ENCODE measurements at regions not wholly inside any gene's neighbourhood (a gene's known extent, or its start where the extent isn't known, plus 50 kb on each side); places are given as distances from the start of the nearest gene placed in this dataset.

- no TSS peak for BruUV-seq (replicated peaks)
Measured at GRCh38 chr2:104909317-104909716, 55.4 kb downstream of the POU3F3 start.

More at GRCh38 chr2:104909317-104909716, 55.4 kb downstream of the POU3F3 start:
- Histone ChIP-seq H3K79me1 (ENCODE audit: low read depth in 1 of 2, low read length in 2 of 2) (no peaks in the 10 kb centered on the region), H3K56ac (ENCODE audit: extremely low read depth, insufficient read depth, low read length) (no peak overlapping the region), H4K8ac (ENCODE audit: low read depth in 2 of 2, low read length in 2 of 2) (no peak overlapping the region), H2BK120ac (ENCODE audit: low read depth, low read length) (no peak overlapping the region), H3K9ac (ENCODE audit: low read depth, low read length) (no peak overlapping the region), H3K27me3 (ENCODE audit: control insufficient read depth, insufficient read depth, low read length) (no peaks in the 10 kb centered on the region), H3K18ac (ENCODE audit: low read depth, low read length) (no peak overlapping the region), H3K4me2 (ENCODE audit: low read depth, low read length) (no peak overlapping the region), H2BK5ac (ENCODE audit: low read depth, low read length, poor library complexity, severe bottlenecking) (no peak overlapping the region), H3K4ac (ENCODE audit: low read depth, low read length) (no peak overlapping the region), H3K4me3 (ENCODE audit: insufficient read depth, low read depth, low read length) (no peak overlapping the region), H4K20me1 (ENCODE audit: insufficient read depth, low read length) (no peaks in the 10 kb centered on the region), H3K23ac (ENCODE audit: low read depth, low read length) (no peak overlapping the region), H4K91ac (ENCODE audit: insufficient read depth, low read depth, low read length) (no peak overlapping the region), H3K4me1 (ENCODE audit: control insufficient read depth, insufficient read depth, low read length) (no peaks in the 10 kb centered on the region), H2BK15ac (ENCODE audit: low read depth, low read length) (no peak overlapping the region), H3K9me1 (ENCODE audit: insufficient read depth, low read length) (no peaks in the 10 kb centered on the region), H3K14ac (replicated peaks; ENCODE audit: low read depth, low read length) (no peak overlapping the region), H2AFZ (replicated peaks; ENCODE audit: low read length, poor library complexity) (no peak overlapping the region), H4K5ac (ENCODE audit: low read depth, low read length) (no peak overlapping the region), H3K27ac (ENCODE audit: insufficient read depth, low read length) (no peak overlapping the region), H2AK9ac (replicated peaks; ENCODE audit: low read depth, low read length, poor library complexity) (no peak overlapping the region), H3K36me3 (ENCODE audit: control insufficient read depth, insufficient read depth, low read length) (no peaks in the 10 kb centered on the region), H2BK20ac (ENCODE audit: low read depth, low read length) (no peak overlapping the region), H2AK5ac (ENCODE audit: low read depth, low read length) (no peak overlapping the region), H3K9me3 (ENCODE audit: control insufficient read depth, insufficient read depth, low read length) (no peaks in the 10 kb centered on the region)
- POLR2A ChIA-PET (ENCODE audit: unreplicated experiment), result no interaction called here
- CTCF ChIA-PET, result no interaction called here
- WGBS, 2 experiments (ENCODE audit: extremely low coverage in 2 of 2, insufficient read length in 1 of 2), result no CpG with 5 or more reads among the region's 5 CpGs
- DNase-seq (no peak), ATAC-seq (ENCODE audit: low read depth) (no peak)
- TF ChIP-seq MAFK (IDR thresholded peaks at IDR 0.05; ENCODE audit: low read depth, low read length) (no peak), NFE2L2 (IDR thresholded peaks at IDR 0.05; ENCODE audit: low read depth, low read length) (no peak), RFX5 (IDR thresholded peaks at IDR 0.05; ENCODE audit: low read depth, low read length) (no peak), SMC3 (IDR thresholded peaks at IDR 0.05; ENCODE audit: low read depth, low read length) (no peak), RCOR1 (IDR thresholded peaks at IDR 0.05; ENCODE audit: insufficient replicate concordance, low read length) (no peak), BHLHE40 (IDR thresholded peaks at IDR 0.05; ENCODE audit: low read depth, low read length) (no peak), POLR2A (IDR thresholded peaks at IDR 0.05; ENCODE audit: low read depth, low read length) (no peak), RAD21 (IDR thresholded peaks at IDR 0.05; ENCODE audit: low read length) (no peak), USF2 (IDR thresholded peaks at IDR 0.05; ENCODE audit: low read depth, low read length) (no peak), MXI1 (IDR thresholded peaks at IDR 0.05; ENCODE audit: borderline replicate concordance, low read depth, low read length) (no peak), ELK1 (IDR thresholded peaks at IDR 0.05; ENCODE audit: borderline replicate concordance, low read depth, low read length) (no peak), CEBPB (IDR thresholded peaks at IDR 0.05; ENCODE audit: low read depth, low read length) (no peak), CTCF (conservative IDR thresholded peaks at IDR 0.05; ENCODE audit: low read depth, low read length) (no peak), MAZ (IDR thresholded peaks at IDR 0.05; ENCODE audit: borderline replicate concordance, low read depth, low read length) (no peak), FOS (IDR thresholded peaks at IDR 0.05; ENCODE audit: low read depth, low read length) (no peak), CHD1 (IDR thresholded peaks at IDR 0.05; ENCODE audit: low read depth, low read length) (no peak)
- in situ Hi-C loops (cut with MboI; ENCODE audit: low sequenced_read_pairs) (no loop called here), dilution Hi-C loops (cut with HindIII; ENCODE audit: low sequenced_read_pairs, unreplicated experiment) (no loop called here), intact Hi-C loops (cut with micrococcal nuclease) (no loop called here)
